NB4 (cell line): ENCODE measurements at regions not wholly inside any gene's neighbourhood (a gene's known extent, or its start where the extent isn't known, plus 50 kb on each side); places are given as distances from the start of the nearest gene placed in this dataset.

Experiments
- MYC ChIP-seq: IDR thresholded peaks from 2 replicates; pipeline ENCODE4 v1.6.1; 2011; ENCODE audit warnings: low read depth, low read length
- POLR2A ChIP-seq: IDR thresholded peaks from 2 replicates; pipeline ENCODE4 v1.6.1; 2011; ENCODE audit warnings: mild to moderate bottlenecking; ENCODE audit not compliant: insufficient read length; ENCODE audit errors: extremely low read depth
- TF ChIP-seq, protein P1 (sequence below): IDR thresholded peaks from one replicate; pipeline ENCODE4 v1.5.1; 2012; ENCODE audit warnings: low read depth, low read length
- TF ChIP-seq, protein P2 (sequence below): IDR thresholded peaks from 2 replicates; pipeline ENCODE4 v1.6.1; 2011; ENCODE audit warnings: low read depth, low read length

DNA sequence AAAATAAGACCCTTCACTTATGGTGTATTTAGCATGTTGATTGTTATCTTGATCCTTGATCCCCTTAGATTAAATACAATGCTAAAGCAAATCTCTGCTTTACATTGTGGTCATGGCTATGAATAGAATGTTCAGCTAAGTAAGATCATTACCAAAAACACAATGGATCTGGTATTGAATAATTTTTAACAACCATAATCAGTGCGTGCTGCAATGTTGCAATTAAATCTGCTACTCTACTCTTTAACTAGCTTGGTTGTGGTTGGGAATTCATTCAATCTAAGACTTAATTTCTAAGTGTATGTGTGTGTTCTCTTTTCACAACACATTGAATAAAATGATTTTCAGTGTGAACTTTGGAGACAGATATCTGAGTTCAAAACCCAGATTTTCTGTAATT, 442.5 kb upstream of the ZNF804A start:
- TF ChIP-seq, protein P1, sequence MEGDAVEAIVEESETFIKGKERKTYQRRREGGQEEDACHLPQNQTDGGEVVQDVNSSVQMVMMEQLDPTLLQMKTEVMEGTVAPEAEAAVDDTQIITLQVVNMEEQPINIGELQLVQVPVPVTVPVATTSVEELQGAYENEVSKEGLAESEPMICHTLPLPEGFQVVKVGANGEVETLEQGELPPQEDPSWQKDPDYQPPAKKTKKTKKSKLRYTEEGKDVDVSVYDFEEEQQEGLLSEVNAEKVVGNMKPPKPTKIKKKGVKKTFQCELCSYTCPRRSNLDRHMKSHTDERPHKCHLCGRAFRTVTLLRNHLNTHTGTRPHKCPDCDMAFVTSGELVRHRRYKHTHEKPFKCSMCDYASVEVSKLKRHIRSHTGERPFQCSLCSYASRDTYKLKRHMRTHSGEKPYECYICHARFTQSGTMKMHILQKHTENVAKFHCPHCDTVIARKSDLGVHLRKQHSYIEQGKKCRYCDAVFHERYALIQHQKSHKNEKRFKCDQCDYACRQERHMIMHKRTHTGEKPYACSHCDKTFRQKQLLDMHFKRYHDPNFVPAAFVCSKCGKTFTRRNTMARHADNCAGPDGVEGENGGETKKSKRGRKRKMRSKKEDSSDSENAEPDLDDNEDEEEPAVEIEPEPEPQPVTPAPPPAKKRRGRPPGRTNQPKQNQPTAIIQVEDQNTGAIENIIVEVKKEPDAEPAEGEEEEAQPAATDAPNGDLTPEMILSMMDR, result no peak
- TF ChIP-seq, protein P2, sequence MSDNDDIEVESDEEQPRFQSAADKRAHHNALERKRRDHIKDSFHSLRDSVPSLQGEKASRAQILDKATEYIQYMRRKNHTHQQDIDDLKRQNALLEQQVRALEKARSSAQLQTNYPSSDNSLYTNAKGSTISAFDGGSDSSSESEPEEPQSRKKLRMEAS, result no peak
- no peak for TF ChIP-seq POLR2A
- no peak for TF ChIP-seq MYC
